Caco-2 (cell line): ENCODE measurements at regions not wholly inside any gene's neighbourhood (a gene's known extent, or its start where the extent isn't known, plus 50 kb on each side); places are given as distances from the start of the nearest gene placed in this dataset.
A peak's percentile ranks its signal among the peaks of the same experiment; 100 is the strongest.

Experiments
- BruUV-seq: library from RNA; stranded (reverse); fragments of 400-500 nt; replicated peaks from 2 replicates; lab custom pipeline; 2021; lab: Mats Ljungman, UMichigan
- CTCF ChIA-PET: fragments of 300-600 bp; sonication (Branson Sonifier 250); formaldehyde crosslinking; loops from one replicate; lab custom pipeline; 2022; ENCODE audit warnings: antibody characterized with exemption; lab: Charles Lee
- POLR2A ChIA-PET: fragments of 300-600 bp; sonication (Branson Sonifier 250); formaldehyde crosslinking; loops from one replicate; lab custom pipeline; 2022; ENCODE audit warnings: antibody characterized with exemption; lab: Charles Lee
- DNase-seq, 2 experiments: peaks; one replicate each; pipeline versions ENCODE4 v3.0.0 to v3.0.0-alpha.2; 2020 to 2022
- H3K27me3 ChIP-seq: replicated peaks from 2 replicates; pipeline ENCODE4 v1.6.0; 2011; ENCODE audit warnings: low read length; ENCODE audit not compliant: control insufficient read depth, insufficient read depth
- H3K36me3 ChIP-seq: 2 replicates; pipeline ENCODE4 v1.5.1; 2011; ENCODE audit warnings: low read length; ENCODE audit not compliant: control insufficient read depth, insufficient read depth
- H3K4me1 ChIP-seq: fragments of 250-450 bp; sonication (Bioruptor Pico); 2 replicates; pipeline ENCODE4 v1.5.1; 2020; ENCODE audit warnings: mild to moderate bottlenecking
- H3K4me3 ChIP-seq: 2 replicates; pipeline ENCODE4 v1.5.1; 2011; ENCODE audit warnings: low read depth, mild to moderate bottlenecking, control low read depth, low read length
- H3K9me3 ChIP-seq: fragments of 250-450 bp; sonication (Bioruptor Pico); 2 replicates; pipeline ENCODE4 v1.5.1; 2020; ENCODE audit warnings: mild to moderate bottlenecking, moderate library complexity
- H3K27ac Mint-ChIP-seq: one replicate; pipeline ENCODE4 v1.8.0; 2022; ENCODE audit warnings: mixed read lengths; ENCODE audit not compliant: unreplicated experiment
- H3K27me3 Mint-ChIP-seq: one replicate; pipeline ENCODE4 v1.8.0; 2022; ENCODE audit warnings: mixed read lengths; ENCODE audit not compliant: insufficient read depth, unreplicated experiment
- H3K36me3 Mint-ChIP-seq: one replicate; pipeline ENCODE4 v1.8.0; 2022; ENCODE audit warnings: mild to moderate bottlenecking, mixed read lengths; ENCODE audit not compliant: insufficient read depth, unreplicated experiment
- H3K4me1 Mint-ChIP-seq: one replicate; pipeline ENCODE4 v1.8.0; 2022; ENCODE audit warnings: low read depth, mixed read lengths; ENCODE audit not compliant: unreplicated experiment
- H3K4me3 Mint-ChIP-seq: one replicate; pipeline ENCODE4 v1.8.0; 2022; ENCODE audit warnings: mild to moderate bottlenecking, moderate library complexity, mixed read lengths; ENCODE audit not compliant: unreplicated experiment
- H3K9me3 Mint-ChIP-seq: one replicate; pipeline ENCODE4 v1.8.0; 2022; ENCODE audit warnings: mixed read lengths; ENCODE audit not compliant: unreplicated experiment
- intact Hi-C: fragments of 100-400 bp; cut with micrococcal nuclease; formaldehyde crosslinking; loops from one replicate; pipeline ENCODE4 v1.10.0; 2022; ENCODE audit not compliant: unreplicated experiment
- TF ChIP-seq, protein P1 (sequence below), 2 experiments: fragments of 200-600 bp in 1 of 2; IDR thresholded peaks; 1 replicate in 1 of 2; 2 replicates in 1 of 2; pipeline versions ENCODE4 v1.5.1 to v1.8.0; 2011 to 2022; ENCODE audit warnings: antibody characterized with exemption in 1 of 2, control low read depth in 1 of 2, inconsistent platforms in 1 of 2, low read depth in 1 of 2, low read length in 1 of 2, mild to moderate bottlenecking in 1 of 2, moderate library complexity in 1 of 2; ENCODE audit not compliant: insufficient read depth in 1 of 2, severe bottlenecking in 1 of 2, unreplicated experiment in 1 of 2

DNA sequence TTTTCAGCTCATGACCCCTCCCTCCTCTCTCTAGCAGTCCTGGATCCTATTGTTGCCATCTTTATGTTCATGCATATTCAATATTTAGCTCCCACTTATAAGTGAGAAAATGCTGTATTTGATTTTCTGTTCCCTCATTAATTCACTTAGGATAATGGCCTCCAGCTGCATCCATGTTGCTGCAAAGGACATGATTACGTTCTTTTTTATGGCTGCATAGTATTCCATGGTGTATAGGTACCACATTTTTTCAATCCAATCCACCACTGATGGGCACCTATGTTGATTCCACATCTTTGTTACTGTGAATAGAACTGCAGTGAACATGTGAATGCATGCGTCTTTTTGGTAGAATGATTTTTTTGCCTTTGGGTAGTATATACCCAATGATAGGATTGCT, 188.4 kb downstream of the FOXL1 start:
- no peaks in the 10 kb centered on the region for H3K36me3 Mint-ChIP-seq
- H3K9me3 Mint-ChIP-seq = peaks cover 9% of the 10 kb centered on the region
- no peaks in the 10 kb centered on the region for H3K27me3 ChIP-seq
- H3K36me3 ChIP-seq = no peaks in the 10 kb centered on the region
- intact Hi-C loops = no loop called here
- H3K4me3 ChIP-seq = no peak overlapping the region
- ChIA-PET CTCF (interaction anchor here (0.6 to 0.7 kb wide), 2 partner anchors 9 to 14 kb away, joined by 3 to 6 read pairs; no protein-coding TSS in a partner anchor), POLR2A (no interaction called here)
- H3K4me3 Mint-ChIP-seq = no peak overlapping the region
- H3K27me3 Mint-ChIP-seq = peaks cover 22% of the 10 kb centered on the region
- no peaks in the 10 kb centered on the region for H3K4me1 ChIP-seq
- TF ChIP-seq, protein P1, sequence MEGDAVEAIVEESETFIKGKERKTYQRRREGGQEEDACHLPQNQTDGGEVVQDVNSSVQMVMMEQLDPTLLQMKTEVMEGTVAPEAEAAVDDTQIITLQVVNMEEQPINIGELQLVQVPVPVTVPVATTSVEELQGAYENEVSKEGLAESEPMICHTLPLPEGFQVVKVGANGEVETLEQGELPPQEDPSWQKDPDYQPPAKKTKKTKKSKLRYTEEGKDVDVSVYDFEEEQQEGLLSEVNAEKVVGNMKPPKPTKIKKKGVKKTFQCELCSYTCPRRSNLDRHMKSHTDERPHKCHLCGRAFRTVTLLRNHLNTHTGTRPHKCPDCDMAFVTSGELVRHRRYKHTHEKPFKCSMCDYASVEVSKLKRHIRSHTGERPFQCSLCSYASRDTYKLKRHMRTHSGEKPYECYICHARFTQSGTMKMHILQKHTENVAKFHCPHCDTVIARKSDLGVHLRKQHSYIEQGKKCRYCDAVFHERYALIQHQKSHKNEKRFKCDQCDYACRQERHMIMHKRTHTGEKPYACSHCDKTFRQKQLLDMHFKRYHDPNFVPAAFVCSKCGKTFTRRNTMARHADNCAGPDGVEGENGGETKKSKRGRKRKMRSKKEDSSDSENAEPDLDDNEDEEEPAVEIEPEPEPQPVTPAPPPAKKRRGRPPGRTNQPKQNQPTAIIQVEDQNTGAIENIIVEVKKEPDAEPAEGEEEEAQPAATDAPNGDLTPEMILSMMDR (IDR thresholded peaks at IDR 0.05; ENCODE audit: insufficient read depth in 1 of 2, low read depth in 1 of 2, low read length in 1 of 2, severe bottlenecking in 1 of 2, unreplicated experiment in 1 of 2) = no peak
- H3K27ac Mint-ChIP-seq = no peak overlapping the region
- no peak for DNase-seq
- no peaks in the 10 kb centered on the region for H3K9me3 ChIP-seq
- no peaks in the 10 kb centered on the region for H3K4me1 Mint-ChIP-seq
- BruUV-seq = no TSS peak

DNA sequence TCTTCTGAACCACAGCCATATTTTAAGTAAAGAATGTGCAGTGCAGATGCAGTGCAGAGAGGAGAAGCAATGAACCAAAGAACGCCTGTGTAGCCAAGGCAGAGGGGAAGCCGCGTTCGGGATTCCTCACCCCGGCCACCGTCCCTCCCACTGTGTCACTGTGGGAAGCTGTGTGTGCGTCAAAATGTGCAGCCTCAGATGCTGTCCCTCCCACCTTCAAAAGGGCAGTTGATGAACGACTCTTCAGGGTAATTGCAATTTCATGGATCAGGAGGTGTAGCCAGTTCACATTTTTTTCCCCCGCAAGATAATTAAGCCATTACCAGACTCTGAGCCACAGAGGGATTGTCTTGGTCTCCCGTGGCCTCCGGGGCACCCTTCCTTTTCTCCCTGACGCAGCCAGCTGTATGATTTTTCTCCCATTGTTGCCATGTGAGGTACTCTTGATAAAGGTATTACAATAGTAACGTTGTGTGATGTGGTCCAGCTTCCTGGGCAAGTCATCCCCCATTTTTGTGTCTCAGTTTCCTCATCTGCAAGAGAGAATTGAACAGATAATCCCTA, 190.0 kb downstream of the FOXL1 start:
- Histone ChIP-seq H3K4me3 (no peak overlapping the region), H3K9me3 (no peaks in the 10 kb centered on the region), H3K27me3 (no peaks in the 10 kb centered on the region), H3K4me1 (no peaks in the 10 kb centered on the region), H3K36me3 (no peaks in the 10 kb centered on the region)
- no peaks in the 10 kb centered on the region for H3K4me1 Mint-ChIP-seq
- peaks cover 9% of the 10 kb centered on the region for H3K9me3 Mint-ChIP-seq
- no peaks in the 10 kb centered on the region for H3K36me3 Mint-ChIP-seq
- no peak overlapping the region for H3K27ac Mint-ChIP-seq
- no peak overlapping the region for H3K4me3 Mint-ChIP-seq
- peaks cover 22% of the 10 kb centered on the region for H3K27me3 Mint-ChIP-seq
- TF ChIP-seq, protein P1 (IDR thresholded peaks at IDR 0.05; ENCODE audit: insufficient read depth in 1 of 2, low read depth in 1 of 2, low read length in 1 of 2, severe bottlenecking in 1 of 2, unreplicated experiment in 1 of 2) = no peak
- CTCF ChIA-PET = no interaction called here
- POLR2A ChIA-PET = no interaction called here
- no TSS peak for BruUV-seq
- peak in 1 of 2 experiments; percentile 2 for DNase-seq
- intact Hi-C loops = no loop called here

DNA sequence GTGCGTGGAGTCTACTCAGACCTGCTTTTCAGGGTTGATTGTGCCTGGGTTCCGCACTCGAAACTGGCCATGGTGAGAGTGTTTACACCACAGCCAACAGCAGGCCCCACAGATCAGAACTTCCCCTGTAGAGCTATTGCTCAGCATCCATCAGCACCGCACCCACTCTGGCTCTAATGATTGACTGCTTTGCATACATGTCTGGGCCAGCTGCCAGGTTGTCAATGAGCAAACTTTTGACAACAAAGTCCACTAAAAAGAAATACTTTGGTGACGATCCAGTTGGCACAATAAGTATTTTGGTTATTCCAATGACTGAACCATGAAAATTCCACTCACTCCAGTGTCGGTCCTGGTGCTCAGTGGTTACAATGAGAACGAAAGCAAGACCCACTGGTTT, 190.7 kb downstream of the FOXL1 start:
- ChIA-PET POLR2A (no interaction called here), CTCF (no interaction called here)
- Histone ChIP-seq H3K27me3 (no peaks in the 10 kb centered on the region), H3K9me3 (no peaks in the 10 kb centered on the region), H3K4me3 (no peak overlapping the region), H3K36me3 (no peaks in the 10 kb centered on the region), H3K4me1 (no peaks in the 10 kb centered on the region)
- Mint-ChIP-seq H3K27me3 (peaks cover 19% of the 10 kb centered on the region), H3K27ac (no peak overlapping the region), H3K9me3 (peaks cover 9% of the 10 kb centered on the region), H3K36me3 (no peaks in the 10 kb centered on the region), H3K4me3 (no peak overlapping the region), H3K4me1 (no peaks in the 10 kb centered on the region)
- no TSS peak for BruUV-seq
- DNase-seq = no peak
- intact Hi-C loops = no loop called here
- TF ChIP-seq, protein P1 (IDR thresholded peaks at IDR 0.05; ENCODE audit: insufficient read depth in 1 of 2, low read depth in 1 of 2, low read length in 1 of 2, severe bottlenecking in 1 of 2, unreplicated experiment in 1 of 2) = no peak
